ENCODE measurements at regions not wholly inside any gene's neighbourhood (a gene's known extent, or its start where the extent isn't known, plus 50 kb on each side); places are given as distances from the start of the nearest gene placed in this dataset.

GRCh38 chr19:28422046-28422445 lies 790.9 kb downstream of the UQCRFS1 start:
- no peak for DNase-seq (ENCODE audit: insufficient read length, low spot score, missing footprints)
- Histone ChIP-seq H3K36me3 (ENCODE audit: insufficient read depth, low read length) (no peaks in the 10 kb centered on the region), H4K20me1 (ENCODE audit: insufficient read depth, low read length) (no peaks in the 10 kb centered on the region), H3K79me2 (ENCODE audit: insufficient read depth, low read length) (no peaks in the 10 kb centered on the region), H3K4me2 (ENCODE audit: insufficient read depth, low read length) (no peak overlapping the region), H3K4me1 (ENCODE audit: insufficient read depth, low read length) (no peaks in the 10 kb centered on the region), H3K27ac (ENCODE audit: low read depth, low read length) (no peak overlapping the region), H3K27me3 (ENCODE audit: insufficient read depth, low read length) (no peaks in the 10 kb centered on the region), H3K9me3 (ENCODE audit: low read depth, low read length) (peaks cover 3% of the 10 kb centered on the region), H3K4me3 (ENCODE audit: insufficient read depth, low read length) (no peak overlapping the region), H2AFZ (ENCODE audit: low read length) (no peak overlapping the region)
- TF ChIP-seq CTCF (IDR thresholded peaks at IDR 0.05; ENCODE audit: extremely low read depth, low read depth, low read length), result no peak

- H3K4me1 ChIP-seq (ENCODE audit: insufficient read depth, low read length), result no peaks in the 10 kb centered on the region
- no peaks in the 10 kb centered on the region for H4K20me1 ChIP-seq (ENCODE audit: insufficient read depth, low read length)
- TF ChIP-seq CTCF (IDR thresholded peaks at IDR 0.05; ENCODE audit: extremely low read depth, low read depth, low read length), result no peak
- H3K79me2 ChIP-seq (ENCODE audit: insufficient read depth, low read length), result no peaks in the 10 kb centered on the region
- no peaks in the 10 kb centered on the region for H3K36me3 ChIP-seq (ENCODE audit: insufficient read depth, low read length)
- H3K9me3 ChIP-seq (ENCODE audit: low read depth, low read length), result peaks cover 3% of the 10 kb centered on the region
- DNase-seq (ENCODE audit: insufficient read length, low spot score, missing footprints), result no peak
- H2AFZ ChIP-seq (ENCODE audit: low read length), result no peak overlapping the region
- H3K27me3 ChIP-seq (ENCODE audit: insufficient read depth, low read length), result no peaks in the 10 kb centered on the region
- no peak overlapping the region for H3K4me3 ChIP-seq (ENCODE audit: insufficient read depth, low read length)
- H3K4me2 ChIP-seq (ENCODE audit: insufficient read depth, low read length), result no peak overlapping the region
- no peak overlapping the region for H3K27ac ChIP-seq (ENCODE audit: low read depth, low read length)
Observed at GRCh38 chr19:28420811-28421550, 792.0 kb downstream of the UQCRFS1 start.

GRCh38 chr19:28419312-28419711 lies 793.6 kb downstream of the UQCRFS1 start:
- H2AFZ ChIP-seq (ENCODE audit: low read length), result no peak overlapping the region
- no peaks in the 10 kb centered on the region for H3K27me3 ChIP-seq (ENCODE audit: insufficient read depth, low read length)
- H3K79me2 ChIP-seq (ENCODE audit: insufficient read depth, low read length), result no peaks in the 10 kb centered on the region
- H4K20me1 ChIP-seq (ENCODE audit: insufficient read depth, low read length), result no peaks in the 10 kb centered on the region
- no peaks in the 10 kb centered on the region for H3K4me1 ChIP-seq (ENCODE audit: insufficient read depth, low read length)
- H3K9me3 ChIP-seq (ENCODE audit: low read depth, low read length), result peaks cover 3% of the 10 kb centered on the region
- no peaks in the 10 kb centered on the region for H3K36me3 ChIP-seq (ENCODE audit: insufficient read depth, low read length)
- H3K4me2 ChIP-seq (ENCODE audit: insufficient read depth, low read length), result no peak overlapping the region
- no peak overlapping the region for H3K4me3 ChIP-seq (ENCODE audit: insufficient read depth, low read length)
- TF ChIP-seq CTCF (IDR thresholded peaks at IDR 0.05; ENCODE audit: extremely low read depth, low read depth, low read length), result no peak
- H3K27ac ChIP-seq (ENCODE audit: low read depth, low read length), result no peak overlapping the region
- no peak for DNase-seq (ENCODE audit: insufficient read length, low spot score, missing footprints)

GRCh38 chr19:28417361-28417760 lies 795.6 kb downstream of the UQCRFS1 start:
- Histone ChIP-seq H3K79me2 (ENCODE audit: insufficient read depth, low read length) (no peaks in the 10 kb centered on the region), H3K9me3 (ENCODE audit: low read depth, low read length) (peaks cover 3% of the 10 kb centered on the region), H3K36me3 (ENCODE audit: insufficient read depth, low read length) (no peaks in the 10 kb centered on the region), H3K4me1 (ENCODE audit: insufficient read depth, low read length) (no peaks in the 10 kb centered on the region), H3K4me2 (ENCODE audit: insufficient read depth, low read length) (no peak overlapping the region), H2AFZ (ENCODE audit: low read length) (no peak overlapping the region), H4K20me1 (ENCODE audit: insufficient read depth, low read length) (no peaks in the 10 kb centered on the region), H3K27me3 (ENCODE audit: insufficient read depth, low read length) (no peaks in the 10 kb centered on the region), H3K4me3 (ENCODE audit: insufficient read depth, low read length) (no peak overlapping the region), H3K27ac (ENCODE audit: low read depth, low read length) (no peak overlapping the region)
- DNase-seq (ENCODE audit: insufficient read length, low spot score, missing footprints), result no peak
- no peak for TF ChIP-seq CTCF (IDR thresholded peaks at IDR 0.05; ENCODE audit: extremely low read depth, low read depth, low read length)

All from osteoblast (primary cell).